ENCODE measurements at regions not wholly inside any gene's neighbourhood (a gene's known extent, or its start where the extent isn't known, plus 50 kb on each side); places are given as distances from the start of the nearest gene placed in this dataset.

- no peak for TF ChIP-seq CTCF (IDR thresholded peaks at IDR 0.05)
- no peak for TF ChIP-seq POLR2AphosphoS5 (IDR thresholded peaks at IDR 0.05)
These were observed 394.6 kb upstream of the PTCHD4 start for GRCh38 chr6:48505621-48506020.

Data from gastroesophageal sphincter (tissue), 3 donors.